ENCODE measurements at regions not wholly inside any gene's neighbourhood (a gene's known extent, or its start where the extent isn't known, plus 50 kb on each side); places are given as distances from the start of the nearest gene placed in this dataset.

- H3K4me1 ChIP-seq, result no peaks in the 10 kb centered on the region
- H3K27ac ChIP-seq, result no peak overlapping the region
- no peak overlapping the region for H3K4me2 ChIP-seq
- DNase-seq (ENCODE audit: low read depth in 1 of 2, low spot score in 1 of 2) (no peak), FAIRE-seq (no peak), ATAC-seq (no peak)
- TF ChIP-seq HOXB13 (CRISPR knock-in tag; IDR thresholded peaks at IDR 0.05; ENCODE audit: low read depth) (no peak), EHMT2 (IDR thresholded peaks at IDR 0.05; ENCODE audit: low read depth) (no peak), ZSCAN20 (CRISPR knock-in tag; IDR thresholded peaks at IDR 0.05) (no peak), RARB (CRISPR knock-in tag; IDR thresholded peaks at IDR 0.05) (no peak)
- POLR2A ChIA-PET, result no interaction called here
- CTCF ChIA-PET, result no interaction called here
- H3K9me3 ChIP-seq, result no peaks in the 10 kb centered on the region
- H3K4me3 ChIP-seq, result no peak overlapping the region
- 3% methylated on average over 2 of the region's 2 CpGs for WGBS (ENCODE audit: missing lambda C conversion rate)
Observed at GRCh38 chr1:69421286-69421685, 146.4 kb upstream of the LRRC7 start.

GRCh38 chr1:69425871-69426270 is 141.9 kb upstream of the LRRC7 start:
- no peak for ATAC-seq
- Histone ChIP-seq H3K4me2 (no peak overlapping the region), H3K4me3 (no peak overlapping the region), H3K4me1 (no peaks in the 10 kb centered on the region), H3K27ac (no peak overlapping the region), H3K9me3 (no peaks in the 10 kb centered on the region)
- no peak for DNase-seq (ENCODE audit: low read depth in 1 of 2, low spot score in 1 of 2)
- TF ChIP-seq E2F6 (IDR thresholded peaks at IDR 0.05; ENCODE audit: borderline replicate concordance, low read depth), result no peak
- no peak for TF ChIP-seq FOSB (CRISPR knock-in tag; IDR thresholded peaks at IDR 0.05)
- TF ChIP-seq KDM5A (IDR thresholded peaks at IDR 0.05), result no peak
- TF ChIP-seq REST (IDR thresholded peaks at IDR 0.05), result no peak
- no peak for TF ChIP-seq EHMT2 (IDR thresholded peaks at IDR 0.05; ENCODE audit: low read depth)
- no peak for TF ChIP-seq GATA3 (IDR thresholded peaks at IDR 0.05; ENCODE audit: borderline replicate concordance)
- CTCF ChIA-PET, result no interaction called here
- FAIRE-seq, result no peak
- POLR2A ChIA-PET, result no interaction called here

GRCh38 chr1:69426401-69426800 is 141.3 kb upstream of the LRRC7 start:
- Histone ChIP-seq H3K4me3 (no peak overlapping the region), H3K9me3 (no peaks in the 10 kb centered on the region), H3K4me1 (no peaks in the 10 kb centered on the region), H3K27ac (no peak overlapping the region), H3K4me2 (no peak overlapping the region)
- ATAC-seq, result no peak
- POLR2A ChIA-PET, result no interaction called here
- DNase-seq (ENCODE audit: low read depth in 1 of 2, low spot score in 1 of 2), result no peak
- FAIRE-seq, result no peak
- CTCF ChIA-PET, result no interaction called here
- TF ChIP-seq RFX5 (IDR thresholded peaks at IDR 0.05), result no peak
- TF ChIP-seq BCL3 (IDR thresholded peaks at IDR 0.05), result no peak
- TF ChIP-seq POLR2A (IDR thresholded peaks at IDR 0.05; ENCODE audit: low read length), result no peak
- no peak for TF ChIP-seq FOSB (CRISPR knock-in tag; IDR thresholded peaks at IDR 0.05)
- no peak for TF ChIP-seq TFCP2L1 (CRISPR knock-in tag; IDR thresholded peaks at IDR 0.05)
- no peak for TF ChIP-seq POLR2AphosphoS2 (conservative IDR thresholded peaks at IDR 0.05; ENCODE audit: low read length)
- TF ChIP-seq HOXB5 (CRISPR knock-in tag; IDR thresholded peaks at IDR 0.05), result no peak
- TF ChIP-seq HOXB13 (CRISPR knock-in tag; IDR thresholded peaks at IDR 0.05; ENCODE audit: low read depth), result no peak
- no peak for TF ChIP-seq SREBF2 (IDR thresholded peaks at IDR 0.05)
- WGBS (ENCODE audit: missing lambda C conversion rate), result 0% methylated on average over 2 of the region's 2 CpGs

- Histone ChIP-seq H3K27ac (no peak overlapping the region), H3K4me3 (no peak overlapping the region), H3K4me1 (no peaks in the 10 kb centered on the region), H3K9me3 (no peaks in the 10 kb centered on the region), H3K4me2 (no peak overlapping the region)
- no peak for ATAC-seq
- FAIRE-seq, result no peak
- DNase-seq (ENCODE audit: low read depth in 1 of 2, low spot score in 1 of 2), result no peak
- ChIA-PET CTCF (no interaction called here), POLR2A (no interaction called here)
- TF ChIP-seq RAD21 (conservative IDR thresholded peaks at IDR 0.05 in 1 of 2, IDR thresholded peaks at IDR 0.05 in 1 of 2) (no peak), REST (IDR thresholded peaks at IDR 0.05) (no peak), CTCF (IDR thresholded peaks at IDR 0.05) (no peak), SMC3 (IDR thresholded peaks at IDR 0.05) (no peak)
Observed at GRCh38 chr1:69433073-69433472, 134.6 kb upstream of the LRRC7 start.

Measured in A549 (cell line).